ENCODE measurements at regions not wholly inside any gene's neighbourhood (a gene's known extent, or its start where the extent isn't known, plus 50 kb on each side); places are given as distances from the start of the nearest gene placed in this dataset.
"Not testable (repeated sequence)": the region's sequence is repeated elsewhere in the genome, so short reads cannot be mapped to it uniquely, and the experiment has no call there.

DNA sequence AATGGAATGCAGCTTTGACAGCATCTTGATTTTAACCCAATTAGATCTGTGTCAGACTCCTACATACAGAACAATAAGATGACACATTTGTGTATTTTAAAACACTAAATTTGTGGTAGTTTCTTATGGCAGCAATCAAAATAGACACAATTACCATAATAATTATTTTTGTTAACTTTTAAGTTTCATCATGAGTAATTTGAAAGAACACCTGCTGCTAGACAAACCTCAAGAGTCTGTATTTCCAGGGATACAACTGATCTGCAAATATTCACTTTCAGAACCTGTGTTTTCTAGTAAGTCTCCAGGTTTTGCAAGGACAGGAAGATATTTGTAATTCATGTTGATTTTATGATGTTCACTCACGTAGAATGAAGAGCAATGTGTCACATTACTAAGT is 736.8 kb downstream of the DIPK2A start:
- Histone ChIP-seq H3K27me3 (ENCODE audit: control insufficient read depth, insufficient read depth, low read length) (no peaks in the 10 kb centered on the region), H3K4me3 (ENCODE audit: low read depth, low read length) (no peak overlapping the region), H3K36me3 (ENCODE audit: control insufficient read depth, insufficient read depth, low read length) (no peaks in the 10 kb centered on the region)
- DNase-seq (ENCODE audit: low read depth) (no peak), FAIRE-seq (no peak)
- TF ChIP-seq, protein P1, sequence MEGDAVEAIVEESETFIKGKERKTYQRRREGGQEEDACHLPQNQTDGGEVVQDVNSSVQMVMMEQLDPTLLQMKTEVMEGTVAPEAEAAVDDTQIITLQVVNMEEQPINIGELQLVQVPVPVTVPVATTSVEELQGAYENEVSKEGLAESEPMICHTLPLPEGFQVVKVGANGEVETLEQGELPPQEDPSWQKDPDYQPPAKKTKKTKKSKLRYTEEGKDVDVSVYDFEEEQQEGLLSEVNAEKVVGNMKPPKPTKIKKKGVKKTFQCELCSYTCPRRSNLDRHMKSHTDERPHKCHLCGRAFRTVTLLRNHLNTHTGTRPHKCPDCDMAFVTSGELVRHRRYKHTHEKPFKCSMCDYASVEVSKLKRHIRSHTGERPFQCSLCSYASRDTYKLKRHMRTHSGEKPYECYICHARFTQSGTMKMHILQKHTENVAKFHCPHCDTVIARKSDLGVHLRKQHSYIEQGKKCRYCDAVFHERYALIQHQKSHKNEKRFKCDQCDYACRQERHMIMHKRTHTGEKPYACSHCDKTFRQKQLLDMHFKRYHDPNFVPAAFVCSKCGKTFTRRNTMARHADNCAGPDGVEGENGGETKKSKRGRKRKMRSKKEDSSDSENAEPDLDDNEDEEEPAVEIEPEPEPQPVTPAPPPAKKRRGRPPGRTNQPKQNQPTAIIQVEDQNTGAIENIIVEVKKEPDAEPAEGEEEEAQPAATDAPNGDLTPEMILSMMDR (IDR thresholded peaks at IDR 0.05; ENCODE audit: insufficient read depth, low read length, severe bottlenecking) = no peak

DNA sequence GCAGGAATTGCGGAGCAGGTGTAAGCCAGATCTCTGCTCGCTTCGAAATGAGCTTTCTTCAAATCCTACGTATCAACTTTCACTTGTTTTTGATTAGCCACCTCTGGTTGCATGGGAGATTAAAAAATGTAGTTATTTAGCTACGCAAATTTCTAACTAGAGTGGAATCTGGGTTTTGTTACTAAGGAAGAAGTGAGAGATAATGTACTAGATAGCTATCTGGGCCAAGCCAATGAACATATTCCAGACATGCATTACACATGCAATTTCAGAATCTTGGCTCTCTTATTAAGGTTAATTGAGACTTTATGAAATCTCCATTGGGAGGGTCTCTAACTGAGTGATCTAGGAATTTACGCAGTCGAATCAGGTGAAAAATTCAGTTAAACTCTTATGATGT is 765.7 kb downstream of the DIPK2A start:
- TF ChIP-seq, protein P1 (IDR thresholded peaks at IDR 0.05; ENCODE audit: insufficient read depth, low read length, severe bottlenecking) = no peak
- no peaks in the 10 kb centered on the region for H3K27me3 ChIP-seq (ENCODE audit: control insufficient read depth, insufficient read depth, low read length)
- DNase-seq (ENCODE audit: low read depth) = no peak
- no peak for FAIRE-seq
- no peaks in the 10 kb centered on the region for H3K36me3 ChIP-seq (ENCODE audit: control insufficient read depth, insufficient read depth, low read length)
- no peak overlapping the region for H3K4me3 ChIP-seq (ENCODE audit: low read depth, low read length)

DNA sequence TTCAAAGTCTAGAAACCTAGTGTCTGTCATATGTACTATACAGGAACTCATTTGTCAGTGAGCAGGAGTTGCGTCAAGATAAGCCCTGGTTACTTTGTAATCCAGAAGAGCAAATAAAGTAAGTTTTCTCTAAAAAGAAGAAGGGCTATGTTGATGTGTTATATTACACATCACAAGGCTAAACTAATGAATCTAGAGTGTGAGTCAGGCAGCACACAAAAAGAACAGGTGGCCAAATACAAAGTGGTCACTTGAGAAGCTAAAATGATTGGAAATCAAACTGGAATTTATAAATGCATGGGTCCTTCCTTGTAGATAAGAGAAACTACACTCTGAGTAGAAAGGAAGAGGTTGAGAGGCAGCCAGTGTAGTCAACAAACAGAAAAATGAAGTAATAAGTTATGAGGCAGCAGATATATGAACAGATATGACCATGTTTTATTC is 771.6 kb downstream of the DIPK2A start:
- Histone ChIP-seq H3K4me3 (ENCODE audit: low read depth, low read length) (no peak overlapping the region), H3K36me3 (ENCODE audit: control insufficient read depth, insufficient read depth, low read length) (no peaks in the 10 kb centered on the region), H3K27me3 (ENCODE audit: control insufficient read depth, insufficient read depth, low read length) (no peaks in the 10 kb centered on the region)
- FAIRE-seq = no peak
- no peak for DNase-seq (ENCODE audit: low read depth)
- TF ChIP-seq, protein P1 (IDR thresholded peaks at IDR 0.05; ENCODE audit: insufficient read depth, low read length, severe bottlenecking) = no peak

DNA sequence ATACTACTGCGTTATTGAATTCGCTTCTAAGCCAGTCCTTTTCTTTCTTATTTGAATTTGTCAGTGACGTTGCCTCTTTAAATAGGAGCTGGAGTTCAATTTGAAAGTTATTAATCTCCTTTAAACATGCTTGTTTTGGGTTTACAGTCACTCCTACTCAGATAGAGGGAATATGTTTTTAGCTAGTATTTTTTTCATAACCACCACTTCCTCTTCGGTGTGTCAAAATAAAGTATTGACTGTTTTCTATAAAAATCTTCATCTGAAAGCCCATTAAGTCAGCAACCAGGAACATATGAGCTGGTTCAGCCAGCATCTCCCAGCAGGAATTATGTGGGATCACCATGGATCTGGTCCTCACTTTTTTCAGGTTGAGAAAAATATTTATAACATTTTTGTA is 772.9 kb downstream of the DIPK2A start:
- FAIRE-seq (no peak), DNase-seq (ENCODE audit: low read depth) (no peak)
- H3K36me3 ChIP-seq (ENCODE audit: control insufficient read depth, insufficient read depth, low read length) = no peaks in the 10 kb centered on the region
- TF ChIP-seq, protein P1 (IDR thresholded peaks at IDR 0.05; ENCODE audit: insufficient read depth, low read length, severe bottlenecking) = no peak
- no peaks in the 10 kb centered on the region for H3K27me3 ChIP-seq (ENCODE audit: control insufficient read depth, insufficient read depth, low read length)
- no peak overlapping the region for H3K4me3 ChIP-seq (ENCODE audit: low read depth, low read length)

DNA sequence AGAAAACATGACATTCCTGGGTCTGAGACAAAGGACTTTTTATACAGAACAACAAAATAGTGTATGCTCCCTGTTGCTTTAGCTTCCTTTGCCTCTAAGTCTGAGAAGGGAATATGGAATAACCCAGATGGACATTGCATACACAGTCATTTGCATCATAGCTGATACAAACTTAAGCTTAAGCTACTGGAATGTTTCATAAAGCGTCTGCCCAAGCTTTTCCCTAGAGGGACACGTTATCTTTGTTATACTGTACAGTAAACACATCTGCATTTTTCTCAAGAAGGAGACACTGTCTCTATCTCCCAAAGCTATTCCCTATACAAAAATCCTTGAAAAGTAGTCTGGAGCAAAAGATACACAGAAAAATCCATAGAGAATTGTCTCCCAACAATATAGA is 775.0 kb downstream of the DIPK2A start:
- H3K36me3 ChIP-seq (ENCODE audit: control insufficient read depth, insufficient read depth, low read length) = no peaks in the 10 kb centered on the region
- H3K4me3 ChIP-seq (ENCODE audit: low read depth, low read length) = no peak overlapping the region
- no peaks in the 10 kb centered on the region for H3K27me3 ChIP-seq (ENCODE audit: control insufficient read depth, insufficient read depth, low read length)
- TF ChIP-seq, protein P1 (IDR thresholded peaks at IDR 0.05; ENCODE audit: insufficient read depth, low read length, severe bottlenecking) = no peak
- FAIRE-seq (no peak), DNase-seq (ENCODE audit: low read depth) (no peak)

DNA sequence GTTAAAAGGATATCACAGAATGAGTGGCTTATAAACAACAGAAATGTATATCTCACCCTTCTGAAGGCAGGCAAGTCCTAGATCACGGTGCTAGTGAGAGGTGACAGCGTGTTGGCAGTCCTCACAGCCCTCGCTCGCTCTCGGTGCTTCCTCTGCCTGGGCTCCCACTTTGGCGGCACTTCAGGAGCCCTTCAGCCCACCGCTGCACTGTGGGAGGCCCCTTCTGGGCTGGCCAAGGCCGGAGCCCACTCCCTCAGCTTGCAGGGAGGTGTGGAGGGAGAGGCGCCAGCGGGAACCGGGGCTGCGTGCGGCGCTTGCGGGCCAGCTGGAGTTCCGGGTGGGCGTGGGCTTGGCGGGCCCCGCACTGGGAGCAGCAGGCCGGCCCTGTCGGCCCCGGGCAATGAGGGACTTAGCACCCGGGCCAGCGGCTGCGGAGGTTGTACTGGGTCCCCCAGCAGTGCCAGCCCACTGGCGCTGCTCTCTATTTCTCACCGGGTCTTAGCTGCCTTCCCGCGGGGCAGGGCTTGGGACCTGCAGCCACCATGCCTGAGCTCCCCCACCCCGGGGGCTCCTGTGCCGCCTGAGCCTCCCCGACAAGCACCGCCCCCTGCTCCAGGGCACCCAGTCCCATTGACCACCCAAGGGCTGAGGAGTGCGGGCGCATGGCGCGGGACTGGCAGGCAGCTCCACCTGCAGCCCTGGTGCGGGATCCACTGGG is 778.1 kb downstream of the DIPK2A start:
- H3K27me3 ChIP-seq (ENCODE audit: control insufficient read depth, insufficient read depth, low read length); DNase-seq (ENCODE audit: low read depth); H3K36me3 ChIP-seq (ENCODE audit: control insufficient read depth, insufficient read depth, low read length); H3K4me3 ChIP-seq (ENCODE audit: low read depth, low read length); FAIRE-seq: not testable (repeated sequence)
